HEK293 (cell line): ENCODE measurements at regions not wholly inside any gene's neighbourhood (a gene's known extent, or its start where the extent isn't known, plus 50 kb on each side); places are given as distances from the start of the nearest gene placed in this dataset.

Source experiments
- CTCF ChIA-PET: fragments of 350-600 bp; formaldehyde crosslinking; extraction: SDS; loops from one replicate; lab custom pipeline; 2021; ENCODE audit warnings: antibody characterized with exemption; lab: Yijun Ruan, JAX
- POLR2A ChIA-PET: fragments of 300-600 bp; formaldehyde crosslinking; extraction: SDS; loops from one replicate; lab custom pipeline; 2020; ENCODE audit warnings: antibody characterized with exemption, inconsistent platforms; lab: Yijun Ruan, JAX
- H3K27ac ChIP-seq: fragments of 200-500 bp; sonication (Bioruptor generic); 2 replicates; pipeline ENCODE4 v1.5.1; 2014; ENCODE audit warnings: low read depth, low read length, control low read depth, inconsistent platforms; ENCODE audit errors: extremely low read depth
- H3K36me3 ChIP-seq, 2 experiments: fragments of 200-500 bp in 1 of 2; sonication (Bioruptor generic) in 1 of 2; 1 replicate in 1 of 2; 2 replicates in 1 of 2; pipeline ENCODE4 v1.5.1; 2014 to 2017; ENCODE audit warnings: inconsistent platforms in 2 of 2, low read length in 2 of 2; ENCODE audit not compliant: control insufficient read depth in 2 of 2, insufficient read depth in 1 of 2
- H3K4me1 ChIP-seq: fragments of 200-500 bp; sonication (Bioruptor generic); 2 replicates; pipeline ENCODE4 v1.5.1; 2014; ENCODE audit warnings: mild to moderate bottlenecking, low read length, inconsistent platforms; ENCODE audit not compliant: control insufficient read depth, insufficient read depth
- H3K4me3 ChIP-seq: 2 replicates; pipeline ENCODE4 v1.5.1; 2011; ENCODE audit warnings: low read depth, mild to moderate bottlenecking, control low read depth, low read length, moderate library complexity
- H3K9me3 ChIP-seq: fragments of 200-500 bp; sonication (Bioruptor generic); 2 replicates; pipeline ENCODE4 v1.5.1; 2014; ENCODE audit warnings: low read depth, low read length, inconsistent platforms; ENCODE audit not compliant: control insufficient read depth, insufficient read depth
- MYNN ChIP-seq: fragments of 450-650 bp; formaldehyde crosslinking; IDR thresholded peaks from 2 replicates; pipeline ENCODE4 v1.5.1; 2016; ENCODE audit warnings: missing biosample characterization, missing genetic modification characterization, borderline replicate concordance
- MZF1 ChIP-seq: fragments of 450-650 bp; formaldehyde crosslinking; IDR thresholded peaks from 2 replicates; pipeline ENCODE4 v1.5.1; 2017; ENCODE audit warnings: missing biosample characterization, missing genetic modification characterization, borderline replicate concordance
- SALL2 ChIP-seq: fragments of 450-650 bp; formaldehyde crosslinking; IDR thresholded peaks from 2 replicates; pipeline ENCODE4 v1.5.0; 2017; ENCODE audit warnings: missing biosample characterization, mild to moderate bottlenecking, missing genetic modification characterization, borderline replicate concordance
- SETDB1 ChIP-seq: IDR thresholded peaks from one replicate; pipeline ENCODE4 v1.6.1; 2017; ENCODE audit warnings: mild to moderate bottlenecking, low read length, moderate library complexity, mixed read lengths; ENCODE audit not compliant: insufficient read length
- TRIM28 ChIP-seq: IDR thresholded peaks from 2 replicates; pipeline ENCODE4 v1.6.1; 2011; ENCODE audit warnings: low read length, control low read depth, borderline replicate concordance
- ZBTB11 ChIP-seq: fragments of 450-650 bp; formaldehyde crosslinking; conservative IDR thresholded peaks from 2 replicates; pipeline ENCODE4 v1.5.1; 2016; ENCODE audit warnings: low read depth, missing biosample characterization, missing genetic modification characterization
- ZBTB17 ChIP-seq: fragments of 450-650 bp; formaldehyde crosslinking; IDR thresholded peaks from 2 replicates; pipeline ENCODE4 v1.5.1; 2016; ENCODE audit warnings: missing biosample characterization, missing genetic modification characterization
- ZNF112 ChIP-seq: fragments of 450-650 bp; formaldehyde crosslinking; IDR thresholded peaks from 2 replicates; pipeline ENCODE4 v1.5.0; 2017; ENCODE audit warnings: missing biosample characterization, missing genetic modification characterization
- ZNF175 ChIP-seq: fragments of 450-650 bp; formaldehyde crosslinking; IDR thresholded peaks from 2 replicates; pipeline ENCODE4 v1.5.1; 2016; ENCODE audit warnings: missing biosample characterization, missing genetic modification characterization
- ZNF274 ChIP-seq, 2 experiments: fragments of 200-500 bp in 1 of 2; fragments of 450-650 bp in 1 of 2; sonication (Bioruptor generic) in 1 of 2; formaldehyde crosslinking in 1 of 2; IDR thresholded peaks; 2 replicates each; pipeline versions ENCODE4 v1.5.1 to v1.6.1; 2014 to 2016; ENCODE audit warnings: borderline replicate concordance in 1 of 2, inconsistent platforms in 1 of 2, low read length in 1 of 2, missing biosample characterization in 1 of 2, missing genetic modification characterization in 1 of 2
- ZNF311 ChIP-seq: fragments of 450-650 bp; formaldehyde crosslinking; IDR thresholded peaks from 2 replicates; pipeline ENCODE4 v1.5.1; 2017; ENCODE audit warnings: missing biosample characterization, missing genetic modification characterization, borderline replicate concordance
- ZNF324 ChIP-seq: fragments of 450-650 bp; formaldehyde crosslinking; IDR thresholded peaks from 2 replicates; pipeline ENCODE4 v1.5.1; 2016; ENCODE audit warnings: missing biosample characterization, missing genetic modification characterization
- ZNF335 ChIP-seq: fragments of 450-650 bp; formaldehyde crosslinking; conservative IDR thresholded peaks from 2 replicates; pipeline ENCODE4 v1.5.1; 2016; ENCODE audit warnings: missing biosample characterization, missing genetic modification characterization
- ZNF510 ChIP-seq: fragments of 450-650 bp; formaldehyde crosslinking; IDR thresholded peaks from 2 replicates; pipeline ENCODE4 v1.5.1; 2018; ENCODE audit warnings: mild to moderate bottlenecking, missing genetic modification characterization, missing biosample characterization; ENCODE audit not compliant: insufficient replicate concordance
- ZNF544 ChIP-seq: fragments of 450-650 bp; formaldehyde crosslinking; IDR thresholded peaks from 2 replicates; pipeline ENCODE4 v1.5.0; 2017; ENCODE audit warnings: missing biosample characterization, missing genetic modification characterization
- ZNF747 ChIP-seq: fragments of 450-650 bp; formaldehyde crosslinking; IDR thresholded peaks from 2 replicates; pipeline ENCODE4 v1.5.1; 2016; ENCODE audit warnings: missing biosample characterization, missing genetic modification characterization
- ZNF76 ChIP-seq: fragments of 450-650 bp; formaldehyde crosslinking; IDR thresholded peaks from 2 replicates; pipeline ENCODE4; 2016; ENCODE audit warnings: low read depth, missing biosample characterization, missing genetic modification characterization, borderline replicate concordance
- ZNF792 ChIP-seq: fragments of 450-650 bp; formaldehyde crosslinking; IDR thresholded peaks from 2 replicates; pipeline ENCODE4 v1.5.1; 2016; ENCODE audit warnings: missing biosample characterization, missing genetic modification characterization
- ZNF830 ChIP-seq: fragments of 450-650 bp; IDR thresholded peaks from 2 replicates; pipeline ENCODE4 v1.5.0; 2018; ENCODE audit warnings: missing biosample characterization, missing genetic modification characterization, low read depth, mild to moderate bottlenecking, moderate library complexity
- ZSCAN30 ChIP-seq: fragments of 450-650 bp; IDR thresholded peaks from 2 replicates; pipeline ENCODE4 v1.5.1; 2018; ENCODE audit warnings: missing biosample characterization, mild to moderate bottlenecking, missing genetic modification characterization, moderate library complexity
- TF ChIP-seq, protein P1 (sequence below): fragments of 450-650 bp; formaldehyde crosslinking; IDR thresholded peaks from 2 replicates; pipeline ENCODE4 v1.5.0; 2017; ENCODE audit warnings: missing biosample characterization, missing genetic modification characterization, borderline replicate concordance
- TF ChIP-seq, protein P2 (sequence below): fragments of 450-650 bp; formaldehyde crosslinking; IDR thresholded peaks from 2 replicates; pipeline ENCODE4 v1.5.1; 2016; ENCODE audit warnings: missing biosample characterization, missing genetic modification characterization
- TF ChIP-seq, protein P3 (sequence below): fragments of 450-650 bp; formaldehyde crosslinking; IDR thresholded peaks from 2 replicates; pipeline ENCODE4 v1.5.1; 2016; ENCODE audit warnings: missing biosample characterization, missing genetic modification characterization
- TF ChIP-seq, protein P4 (sequence below): fragments of 450-650 bp; formaldehyde crosslinking; IDR thresholded peaks from 2 replicates; pipeline ENCODE4 v1.5.1; 2016; ENCODE audit warnings: missing biosample characterization, missing genetic modification characterization

DNA sequence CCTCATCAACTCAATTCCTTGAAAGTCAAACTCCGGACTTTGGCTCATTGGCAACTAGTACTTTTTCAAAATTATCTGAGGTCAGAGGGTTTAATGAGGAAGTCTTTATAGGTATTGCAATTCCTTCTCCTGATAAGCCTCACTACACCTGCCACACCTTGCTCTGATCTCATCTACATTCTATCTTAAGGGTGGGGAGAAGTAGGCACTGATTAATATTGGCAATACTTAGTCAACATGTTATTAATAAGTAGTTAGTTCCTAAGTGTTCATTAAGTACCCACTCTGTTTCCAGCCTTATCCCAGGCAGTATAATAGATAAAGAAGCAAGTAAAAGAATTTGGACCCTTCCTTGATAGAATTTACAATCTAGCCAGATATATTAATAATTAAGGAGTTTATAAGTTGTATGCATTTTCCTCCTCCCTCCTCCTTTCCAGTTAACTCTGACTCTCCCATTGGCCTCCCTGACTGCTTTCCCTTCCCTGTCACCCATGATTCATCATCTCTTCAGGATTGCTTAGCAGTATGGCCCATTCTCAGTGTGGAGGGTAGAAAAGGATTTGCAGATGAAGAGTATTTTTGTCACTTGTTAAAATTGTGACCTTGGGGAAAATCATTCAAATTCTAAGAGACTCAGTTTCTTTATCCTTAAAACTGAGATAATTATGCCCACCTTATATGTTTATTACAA is 231.0 kb upstream of the ATP2B1 start (continued):
- TF ChIP-seq, protein P1, sequence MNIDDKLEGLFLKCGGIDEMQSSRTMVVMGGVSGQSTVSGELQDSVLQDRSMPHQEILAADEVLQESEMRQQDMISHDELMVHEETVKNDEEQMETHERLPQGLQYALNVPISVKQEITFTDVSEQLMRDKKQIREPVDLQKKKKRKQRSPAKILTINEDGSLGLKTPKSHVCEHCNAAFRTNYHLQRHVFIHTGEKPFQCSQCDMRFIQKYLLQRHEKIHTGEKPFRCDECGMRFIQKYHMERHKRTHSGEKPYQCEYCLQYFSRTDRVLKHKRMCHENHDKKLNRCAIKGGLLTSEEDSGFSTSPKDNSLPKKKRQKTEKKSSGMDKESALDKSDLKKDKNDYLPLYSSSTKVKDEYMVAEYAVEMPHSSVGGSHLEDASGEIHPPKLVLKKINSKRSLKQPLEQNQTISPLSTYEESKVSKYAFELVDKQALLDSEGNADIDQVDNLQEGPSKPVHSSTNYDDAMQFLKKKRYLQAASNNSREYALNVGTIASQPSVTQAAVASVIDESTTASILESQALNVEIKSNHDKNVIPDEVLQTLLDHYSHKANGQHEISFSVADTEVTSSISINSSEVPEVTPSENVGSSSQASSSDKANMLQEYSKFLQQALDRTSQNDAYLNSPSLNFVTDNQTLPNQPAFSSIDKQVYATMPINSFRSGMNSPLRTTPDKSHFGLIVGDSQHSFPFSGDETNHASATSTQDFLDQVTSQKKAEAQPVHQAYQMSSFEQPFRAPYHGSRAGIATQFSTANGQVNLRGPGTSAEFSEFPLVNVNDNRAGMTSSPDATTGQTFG (tag by site-specific recombination) = no peak
- TF ChIP-seq ZNF112 (tag by site-specific recombination) = no peak
- TF ChIP-seq ZNF510 (tag by site-specific recombination) = no peak
- no peak for TF ChIP-seq ZNF175
- no peak for TF ChIP-seq ZNF747
- no peak for TF ChIP-seq ZBTB17 (tag by site-specific recombination)
- TF ChIP-seq ZNF76 (tag by site-specific recombination) = no peak
- TF ChIP-seq MZF1 (tag by site-specific recombination) = no peak

DNA sequence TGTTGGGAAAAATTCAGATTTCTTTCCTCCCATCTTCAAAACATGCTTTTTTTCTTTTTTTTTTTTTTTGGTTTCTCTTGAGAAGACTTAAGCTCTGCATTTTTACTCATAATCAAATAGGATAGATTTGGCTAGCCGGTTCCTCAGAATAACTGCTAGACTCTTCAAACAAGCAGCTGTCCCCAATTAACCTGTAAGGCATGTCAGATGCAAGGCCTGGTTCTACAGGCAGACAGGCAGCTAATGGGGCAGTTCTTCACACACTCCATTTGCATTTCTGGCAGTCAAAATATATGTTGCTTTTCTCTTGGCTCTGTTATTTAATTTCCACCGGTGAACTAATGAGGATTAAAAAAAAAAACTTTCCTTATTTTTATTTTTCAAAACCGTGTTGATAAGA is 228.0 kb upstream of the ATP2B1 start:
- POLR2A ChIA-PET = no interaction called here
- CTCF ChIA-PET = interaction anchor here (0.7 kb wide), 1 partner anchor 12 kb away, joined by 7 read pairs; no protein-coding TSS in a partner anchor
- Histone ChIP-seq H3K36me3 (no peaks in the 10 kb centered on the region), H3K4me1 (no peaks in the 10 kb centered on the region), H3K27ac (no peak overlapping the region), H3K9me3 (no peaks in the 10 kb centered on the region), H3K4me3 (no peak overlapping the region)
- no peak for TF ChIP-seq TRIM28
- TF ChIP-seq ZNF324 = no peak
- peak; percentile 59 for TF ChIP-seq ZNF335 (tag by site-specific recombination)
- TF ChIP-seq ZNF792 = no peak
- no peak for TF ChIP-seq ZNF830 (tag by site-specific recombination)
- TF ChIP-seq MYNN (tag by site-specific recombination) = no peak

GRCh38 chr12:89935850-89936249 is 227.2 kb upstream of the ATP2B1 start:
- ChIA-PET POLR2A (no interaction called here), CTCF (interaction anchor here (0.7 kb wide), 1 partner anchor 13 kb away, joined by 7 read pairs; no protein-coding TSS in a partner anchor)
- Histone ChIP-seq H3K36me3 (no peaks in the 10 kb centered on the region), H3K27ac (no peak overlapping the region), H3K4me1 (no peaks in the 10 kb centered on the region), H3K4me3 (no peak overlapping the region), H3K9me3 (no peaks in the 10 kb centered on the region)
- TF ChIP-seq ZSCAN30 (tag by site-specific recombination) (no peak), ZNF311 (tag by site-specific recombination) (no peak), ZBTB11 (tag by site-specific recombination) (no peak), SETDB1 (no peak), ZNF274 (IDR thresholded peaks at IDR 0.05; ENCODE audit: low read length) (no peak), ZNF274 (tag by site-specific recombination; IDR thresholded peaks at IDR 0.05; ENCODE audit: borderline replicate concordance) (no peak), ZNF544 (tag by site-specific recombination) (no peak), SALL2 (no peak)
- TF ChIP-seq, protein P2, sequence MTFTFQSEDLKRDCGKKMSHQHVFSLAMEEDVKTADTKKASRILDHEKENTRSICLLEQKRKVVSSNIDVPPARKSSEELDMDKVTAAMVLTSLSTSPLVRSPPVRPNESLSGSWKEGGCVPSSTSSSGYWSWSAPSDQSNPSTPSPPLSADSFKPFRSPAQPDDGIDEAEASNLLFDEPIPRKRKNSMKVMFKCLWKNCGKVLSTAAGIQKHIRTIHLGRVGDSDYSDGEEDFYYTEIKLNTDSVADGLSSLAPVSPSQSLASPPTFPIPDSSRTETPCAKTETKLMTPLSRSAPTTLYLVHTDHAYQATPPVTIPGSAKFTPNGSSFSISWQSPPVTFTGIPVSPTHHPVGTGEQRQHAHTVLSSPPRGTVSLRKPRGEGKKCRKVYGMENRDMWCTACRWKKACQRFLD (tag by site-specific recombination) = no peak
- TF ChIP-seq, protein P3, sequence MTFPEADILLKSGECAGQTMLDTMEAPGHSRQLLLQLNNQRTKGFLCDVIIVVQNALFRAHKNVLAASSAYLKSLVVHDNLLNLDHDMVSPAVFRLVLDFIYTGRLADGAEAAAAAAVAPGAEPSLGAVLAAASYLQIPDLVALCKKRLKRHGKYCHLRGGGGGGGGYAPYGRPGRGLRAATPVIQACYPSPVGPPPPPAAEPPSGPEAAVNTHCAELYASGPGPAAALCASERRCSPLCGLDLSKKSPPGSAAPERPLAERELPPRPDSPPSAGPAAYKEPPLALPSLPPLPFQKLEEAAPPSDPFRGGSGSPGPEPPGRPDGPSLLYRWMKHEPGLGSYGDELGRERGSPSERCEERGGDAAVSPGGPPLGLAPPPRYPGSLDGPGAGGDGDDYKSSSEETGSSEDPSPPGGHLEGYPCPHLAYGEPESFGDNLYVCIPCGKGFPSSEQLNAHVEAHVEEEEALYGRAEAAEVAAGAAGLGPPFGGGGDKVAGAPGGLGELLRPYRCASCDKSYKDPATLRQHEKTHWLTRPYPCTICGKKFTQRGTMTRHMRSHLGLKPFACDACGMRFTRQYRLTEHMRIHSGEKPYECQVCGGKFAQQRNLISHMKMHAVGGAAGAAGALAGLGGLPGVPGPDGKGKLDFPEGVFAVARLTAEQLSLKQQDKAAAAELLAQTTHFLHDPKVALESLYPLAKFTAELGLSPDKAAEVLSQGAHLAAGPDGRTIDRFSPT (tag by site-specific recombination) = no peak
- TF ChIP-seq, protein P4, sequence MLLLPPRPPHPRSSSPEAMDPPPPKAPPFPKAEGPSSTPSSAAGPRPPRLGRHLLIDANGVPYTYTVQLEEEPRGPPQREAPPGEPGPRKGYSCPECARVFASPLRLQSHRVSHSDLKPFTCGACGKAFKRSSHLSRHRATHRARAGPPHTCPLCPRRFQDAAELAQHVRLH (tag by site-specific recombination) = no peak
